HepG2 (cell line): ENCODE measurements at regions not wholly inside any gene's neighbourhood (a gene's known extent, or its start where the extent isn't known, plus 50 kb on each side); places are given as distances from the start of the nearest gene placed in this dataset.

Experiments
- AGO1 ChIP-seq: fragments of 200-400 bp; formaldehyde crosslinking; IDR thresholded peaks from 2 replicates; pipeline ENCODE4 v1.6.1; 2017; ENCODE audit warnings: mild to moderate bottlenecking, low read depth, low read length, moderate library complexity; ENCODE audit not compliant: poor library complexity, severe bottlenecking
- ELF3 ChIP-seq: IDR thresholded peaks from 2 replicates; pipeline ENCODE4 v1.6.1; 2016; ENCODE audit warnings: missing genetic modification reagents, missing compliant biosample characterization
- FOSL1 ChIP-seq: sonication (generic); formaldehyde crosslinking; IDR thresholded peaks from 2 replicates; pipeline ENCODE4 v1.9.0; 2021; ENCODE audit warnings: missing genetic modification reagents, borderline replicate concordance
- FOXK1 ChIP-seq: sonication (generic); formaldehyde crosslinking; IDR thresholded peaks from 2 replicates; pipeline ENCODE4 v1.4.0; 2020; ENCODE audit warnings: low read depth, missing genetic modification reagents, borderline replicate concordance
- HES4 ChIP-seq: sonication (generic); formaldehyde crosslinking; IDR thresholded peaks from 2 replicates; pipeline ENCODE4 v1.9.0; 2021; ENCODE audit warnings: mild to moderate bottlenecking, missing genetic modification reagents, borderline replicate concordance
- HMG20B ChIP-seq: conservative IDR thresholded peaks from 2 replicates; pipeline ENCODE4 v1.6.1; 2016; ENCODE audit warnings: missing genetic modification reagents, missing compliant biosample characterization
- HNRNPK ChIP-seq: fragments of 200-400 bp; formaldehyde crosslinking; IDR thresholded peaks from 2 replicates; pipeline ENCODE4 v1.6.1; 2018; ENCODE audit warnings: low read length, low read depth, moderate library complexity, mild to moderate bottlenecking; ENCODE audit not compliant: poor library complexity, severe bottlenecking
- KDM5A ChIP-seq: fragments of 200-600 bp; sonication (generic); IDR thresholded peaks from 2 replicates; pipeline ENCODE4 v1.7.0; 2018; ENCODE audit warnings: antibody characterized with exemption, mild to moderate bottlenecking, low read length, borderline replicate concordance
- MAF1 ChIP-seq: sonication (generic); formaldehyde crosslinking; IDR thresholded peaks from 2 replicates; pipeline ENCODE4 v1.5.0; 2020; ENCODE audit warnings: missing genetic modification reagents, borderline replicate concordance
- MED8 ChIP-seq: sonication (generic); formaldehyde crosslinking; IDR thresholded peaks from 2 replicates; pipeline ENCODE4 v1.8.1; 2023; ENCODE audit warnings: mild to moderate bottlenecking, missing genetic modification reagents; ENCODE audit not compliant: insufficient replicate concordance
- NCOA5 ChIP-seq: sonication (generic); formaldehyde crosslinking; IDR thresholded peaks from 2 replicates; pipeline ENCODE4 v1.4.0; 2020; ENCODE audit warnings: missing genetic modification reagents
- PHF5A ChIP-seq: IDR thresholded peaks from one replicate; pipeline ENCODE4 v1.6.1; 2018; ENCODE audit warnings: low read depth, missing genetic modification reagents; ENCODE audit not compliant: unreplicated experiment
- RCOR2 ChIP-seq: IDR thresholded peaks from 2 replicates; pipeline ENCODE4 v1.6.1; 2016; ENCODE audit warnings: missing biosample characterization, missing genetic modification reagents
- RELA ChIP-seq: sonication (generic); formaldehyde crosslinking; IDR thresholded peaks from 2 replicates; pipeline ENCODE4 v1.4.0; 2020; ENCODE audit warnings: missing genetic modification reagents
- SALL1 ChIP-seq: sonication (generic); formaldehyde crosslinking; IDR thresholded peaks from 2 replicates; pipeline ENCODE4 v1.8.0; 2022; ENCODE audit warnings: mild to moderate bottlenecking, missing genetic modification reagents
- ZBTB38 ChIP-seq: sonication (generic); formaldehyde crosslinking; IDR thresholded peaks from 2 replicates; pipeline ENCODE4 v1.5.1; 2020; ENCODE audit warnings: mild to moderate bottlenecking, missing genetic modification reagents
- ZFP90 ChIP-seq: sonication (generic); formaldehyde crosslinking; IDR thresholded peaks from 2 replicates; pipeline ENCODE4 v1.8.0; 2022; ENCODE audit warnings: missing genetic modification reagents, mild to moderate bottlenecking, inconsistent platforms, borderline replicate concordance
- ZNF224 ChIP-seq: sonication (generic); formaldehyde crosslinking; IDR thresholded peaks from 2 replicates; pipeline ENCODE4 v1.5.0; 2020; ENCODE audit warnings: mild to moderate bottlenecking, missing genetic modification reagents
- ZNF335 ChIP-seq: sonication (generic); formaldehyde crosslinking; IDR thresholded peaks from 2 replicates; pipeline ENCODE4 v1.4.0; 2020; ENCODE audit warnings: missing genetic modification reagents
- ZNF33A ChIP-seq: sonication (generic); formaldehyde crosslinking; IDR thresholded peaks from 2 replicates; pipeline ENCODE4 v1.5.1; 2020; ENCODE audit warnings: missing genetic modification reagents, mild to moderate bottlenecking, moderate library complexity, borderline replicate concordance
- ZNF382 ChIP-seq: sonication (generic); formaldehyde crosslinking; IDR thresholded peaks from 2 replicates; pipeline ENCODE4 v1.5.0; 2020; ENCODE audit warnings: missing genetic modification reagents, mild to moderate bottlenecking, borderline replicate concordance
- ZNF460 ChIP-seq: sonication (generic); formaldehyde crosslinking; IDR thresholded peaks from 2 replicates; pipeline ENCODE4 v1.5.1; 2020; ENCODE audit warnings: missing genetic modification reagents, mild to moderate bottlenecking, borderline replicate concordance
- ZNF572 ChIP-seq: sonication (generic); formaldehyde crosslinking; IDR thresholded peaks from 2 replicates; pipeline ENCODE4 v1.5.1; 2020; ENCODE audit warnings: mild to moderate bottlenecking, missing genetic modification reagents
- ZNF768 ChIP-seq: sonication (generic); formaldehyde crosslinking; IDR thresholded peaks from 2 replicates; pipeline ENCODE4 v1.4.0; 2020; ENCODE audit warnings: missing genetic modification reagents
- TF ChIP-seq, protein P1 (sequence below): sonication (generic); formaldehyde crosslinking; IDR thresholded peaks from 2 replicates; pipeline ENCODE4 v1.9.0; 2022; ENCODE audit warnings: low read depth, missing genetic modification reagents
- TF ChIP-seq, protein P2 (sequence below): sonication (generic); formaldehyde crosslinking; IDR thresholded peaks from 2 replicates; pipeline ENCODE4 v1.5.0; 2020; ENCODE audit warnings: mild to moderate bottlenecking, missing genetic modification reagents
- TF ChIP-seq, protein P3 (sequence below): sonication (generic); formaldehyde crosslinking; IDR thresholded peaks from 2 replicates; pipeline ENCODE4 v1.5.0; 2020; ENCODE audit warnings: missing genetic modification reagents, mild to moderate bottlenecking, borderline replicate concordance

DNA sequence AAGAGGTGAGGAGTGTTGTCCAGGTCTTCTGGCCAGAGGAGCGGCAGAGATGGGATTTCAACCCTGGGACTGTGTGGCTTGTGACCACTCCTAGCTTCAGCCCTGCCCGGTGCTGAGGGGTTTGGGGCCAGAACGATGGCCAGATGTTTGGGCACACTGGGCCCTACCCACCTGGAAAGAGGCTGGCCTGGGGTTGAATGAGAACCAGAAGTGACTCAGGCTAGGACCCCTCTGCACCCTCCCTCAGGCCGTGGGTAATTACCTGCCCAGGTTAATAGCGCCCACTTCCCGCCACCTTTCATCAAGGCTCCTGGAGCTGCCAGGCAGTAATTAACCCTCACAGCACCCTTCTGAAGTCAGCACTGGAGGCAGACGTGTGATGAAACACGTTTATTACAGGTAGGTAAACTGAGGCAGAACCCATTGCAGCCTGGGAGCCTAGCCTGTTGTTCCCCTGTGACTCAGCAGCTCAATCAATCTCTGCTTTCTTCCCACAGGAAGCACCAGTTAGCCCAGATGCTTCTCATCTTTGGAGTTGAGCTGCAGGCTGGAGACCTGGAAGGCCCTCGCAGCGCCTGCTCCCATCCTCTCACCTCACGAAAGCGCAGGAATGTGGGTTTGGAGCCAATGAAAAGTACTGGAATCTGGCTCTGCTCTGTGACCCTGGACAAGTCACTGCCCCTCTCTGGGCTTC is 120.8 kb downstream of the CEBPB start (continued):
- TF ChIP-seq SALL1 (CRISPR knock-in tag) (0 out of 2 replicates have a peak, but pooled peaks have one; percentile 13), ZNF33A (CRISPR knock-in tag) (no peak), HES4 (CRISPR knock-in tag) (0 out of 2 replicates have a peak, but pooled peaks have one; percentile 33), ZNF460 (no peak), RELA (CRISPR knock-in tag) (no peak), ZFP90 (CRISPR knock-in tag) (no peak), ZNF335 (no peak), ZNF224 (CRISPR knock-in tag) (no peak), RCOR2 (no peak), PHF5A (CRISPR knock-in tag) (no peak), MAF1 (CRISPR knock-in tag) (no peak), HNRNPK (no peak), AGO1 (no peak), MED8 (no peak), ZNF768 (CRISPR knock-in tag) (peak; percentile 94), ELF3 (CRISPR knock-in tag) (no peak), ZNF572 (CRISPR knock-in tag) (0 out of 2 replicates have a peak, but pooled peaks have one; percentile 28), ZBTB38 (CRISPR knock-in tag) (no peak), KDM5A (no peak), HMG20B (CRISPR knock-in tag) (no peak), ZNF382 (CRISPR knock-in tag) (no peak), FOSL1 (CRISPR knock-in tag) (0 out of 2 replicates have a peak, but pooled peaks have one; percentile 33), NCOA5 (CRISPR knock-in tag) (no peak), FOXK1 (CRISPR knock-in tag) (no peak)
- TF ChIP-seq, protein P1, sequence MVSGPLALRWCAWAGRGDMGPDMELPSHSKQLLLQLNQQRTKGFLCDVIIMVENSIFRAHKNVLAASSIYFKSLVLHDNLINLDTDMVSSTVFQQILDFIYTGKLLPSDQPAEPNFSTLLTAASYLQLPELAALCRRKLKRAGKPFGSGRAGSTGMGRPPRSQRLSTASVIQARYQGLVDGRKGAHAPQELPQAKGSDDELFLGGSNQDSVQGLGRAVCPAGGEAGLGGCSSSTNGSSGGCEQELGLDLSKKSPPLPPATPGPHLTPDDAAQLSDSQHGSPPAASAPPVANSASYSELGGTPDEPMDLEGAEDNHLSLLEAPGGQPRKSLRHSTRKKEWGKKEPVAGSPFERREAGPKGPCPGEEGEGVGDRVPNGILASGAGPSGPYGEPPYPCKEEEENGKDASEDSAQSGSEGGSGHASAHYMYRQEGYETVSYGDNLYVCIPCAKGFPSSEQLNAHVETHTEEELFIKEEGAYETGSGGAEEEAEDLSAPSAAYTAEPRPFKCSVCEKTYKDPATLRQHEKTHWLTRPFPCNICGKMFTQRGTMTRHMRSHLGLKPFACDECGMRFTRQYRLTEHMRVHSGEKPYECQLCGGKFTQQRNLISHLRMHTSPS (CRISPR knock-in tag) = no peak
- TF ChIP-seq, protein P2, sequence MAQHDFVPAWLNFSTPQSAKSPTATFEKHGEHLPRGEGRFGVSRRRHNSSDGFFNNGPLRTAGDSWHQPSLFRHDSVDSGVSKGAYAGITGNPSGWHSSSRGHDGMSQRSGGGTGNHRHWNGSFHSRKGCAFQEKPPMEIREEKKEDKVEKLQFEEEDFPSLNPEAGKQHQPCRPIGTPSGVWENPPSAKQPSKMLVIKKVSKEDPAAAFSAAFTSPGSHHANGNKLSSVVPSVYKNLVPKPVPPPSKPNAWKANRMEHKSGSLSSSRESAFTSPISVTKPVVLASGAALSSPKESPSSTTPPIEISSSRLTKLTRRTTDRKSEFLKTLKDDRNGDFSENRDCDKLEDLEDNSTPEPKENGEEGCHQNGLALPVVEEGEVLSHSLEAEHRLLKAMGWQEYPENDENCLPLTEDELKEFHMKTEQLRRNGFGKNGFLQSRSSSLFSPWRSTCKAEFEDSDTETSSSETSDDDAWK = no peak
- TF ChIP-seq, protein P3, sequence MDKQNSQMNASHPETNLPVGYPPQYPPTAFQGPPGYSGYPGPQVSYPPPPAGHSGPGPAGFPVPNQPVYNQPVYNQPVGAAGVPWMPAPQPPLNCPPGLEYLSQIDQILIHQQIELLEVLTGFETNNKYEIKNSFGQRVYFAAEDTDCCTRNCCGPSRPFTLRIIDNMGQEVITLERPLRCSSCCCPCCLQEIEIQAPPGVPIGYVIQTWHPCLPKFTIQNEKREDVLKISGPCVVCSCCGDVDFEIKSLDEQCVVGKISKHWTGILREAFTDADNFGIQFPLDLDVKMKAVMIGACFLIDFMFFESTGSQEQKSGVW (CRISPR knock-in tag) = no peak
